ENCODE measurements at regions not wholly inside any gene's neighbourhood (a gene's known extent, or its start where the extent isn't known, plus 50 kb on each side); places are given as distances from the start of the nearest gene placed in this dataset.

GRCh38 chr10:124886610-124887009 is 55.3 kb upstream of the ZRANB1 start:
- DNase-seq: no peak
- intact Hi-C loops (cut with DNase I): no loop called here
- ATAC-seq (ENCODE audit: poor library complexity): no peak

GRCh38 chr10:124888262-124888661 is 53.7 kb upstream of the ZRANB1 start:
- ATAC-seq (ENCODE audit: poor library complexity): no peak
- intact Hi-C loops (cut with DNase I): no loop called here
- DNase-seq: no peak

- intact Hi-C loops (cut with DNase I): no loop called here
- ATAC-seq (ENCODE audit: poor library complexity): peak; percentile 89
Measured at GRCh38 chr10:124892031-124892430, 49.9 kb upstream of the ZRANB1 start.

More at GRCh38 chr10:124892031-124892430, 49.9 kb upstream of the ZRANB1 start:
- DNase-seq: peak; percentile 50
